Kidney (tissue), 13 donors: ENCODE measurements at regions not wholly inside any gene's neighbourhood (a gene's known extent, or its start where the extent isn't known, plus 50 kb on each side); places are given as distances from the start of the nearest gene placed in this dataset.
A peak's percentile ranks its signal among the peaks of the same experiment; 100 is the strongest.

Experiments
- DNase-seq, 5 donors: peaks; one replicate each; pipeline ENCODE4 v3.0.0-alpha.2; 2013 to 2020
- FAIRE-seq: peaks from 2 replicates; lab custom pipeline; 2012; peaks lifted over from hg19 to GRCh38; lab: Jason Lieb, UNC
- H3K27ac ChIP-seq, 2 donors: one replicate each; pipeline ENCODE4 v1.7.0; 2013; ENCODE audit warnings: low read depth in 2 of 2, low read length in 2 of 2, inconsistent platforms in 1 of 2
- H3K27me3 ChIP-seq: one replicate; pipeline ENCODE4 v1.7.1; 2013; ENCODE audit warnings: low read length, inconsistent platforms; ENCODE audit not compliant: control insufficient read depth, insufficient read depth
- H3K36me3 ChIP-seq, 3 donors: one replicate each; pipeline versions ENCODE4 v1.7.0 to v1.7.1; 2013; ENCODE audit warnings: low read length in 3 of 3, control low read depth in 1 of 3, inconsistent platforms in 1 of 3; ENCODE audit not compliant: insufficient read depth in 3 of 3, control insufficient read depth in 2 of 3
- H3K4me1 ChIP-seq, 3 donors: one replicate each; pipeline versions ENCODE4 v1.7.0 to v1.7.1; 2013; ENCODE audit warnings: low read length in 3 of 3, inconsistent platforms in 1 of 3, low read depth in 1 of 3; ENCODE audit not compliant: control insufficient read depth in 2 of 3, insufficient read depth in 2 of 3
- H3K4me3 ChIP-seq, 3 donors: one replicate each; pipeline versions ENCODE4 v1.7.0 to v1.8.1; 2013; ENCODE audit warnings: low read length in 3 of 3, control low read depth in 1 of 3, inconsistent platforms in 1 of 3
- H3K9ac ChIP-seq, 3 donors: one replicate each; pipeline versions ENCODE4 v1.7.0 to v1.7.1; 2013; ENCODE audit warnings: low read length in 3 of 3, control low read depth in 1 of 3, inconsistent platforms in 1 of 3
- H3K9me3 ChIP-seq, 3 donors: one replicate each; pipeline versions ENCODE4 v1.7.0 to v1.7.1; 2013; ENCODE audit warnings: low read length in 3 of 3, control low read depth in 1 of 3, inconsistent platforms in 1 of 3; ENCODE audit not compliant: control insufficient read depth in 2 of 3, insufficient read depth in 1 of 3
- intact Hi-C: fragments of 100-400 bp; cut with DNase I; formaldehyde crosslinking; loops from one replicate; pipeline ENCODE4 v1.11.1; 2022
- TF ChIP-seq, protein P1 (sequence below): IDR thresholded peaks from 3 replicates; pipeline ENCODE4 v1.5.1; 2012; ENCODE audit warnings: mild to moderate bottlenecking, moderate library complexity, borderline replicate concordance; ENCODE audit not compliant: insufficient read depth; ENCODE audit errors: extremely low read depth
- donor health status: control.
- donor health status: control.
- donor health status: control.
- donor health status: control.
- donor health status: control.
- donor health status: DM: yes; HTN: yes; CAD: no.
- donor health status: Normal renal cell carcinoma (clear cell type).

DNA sequence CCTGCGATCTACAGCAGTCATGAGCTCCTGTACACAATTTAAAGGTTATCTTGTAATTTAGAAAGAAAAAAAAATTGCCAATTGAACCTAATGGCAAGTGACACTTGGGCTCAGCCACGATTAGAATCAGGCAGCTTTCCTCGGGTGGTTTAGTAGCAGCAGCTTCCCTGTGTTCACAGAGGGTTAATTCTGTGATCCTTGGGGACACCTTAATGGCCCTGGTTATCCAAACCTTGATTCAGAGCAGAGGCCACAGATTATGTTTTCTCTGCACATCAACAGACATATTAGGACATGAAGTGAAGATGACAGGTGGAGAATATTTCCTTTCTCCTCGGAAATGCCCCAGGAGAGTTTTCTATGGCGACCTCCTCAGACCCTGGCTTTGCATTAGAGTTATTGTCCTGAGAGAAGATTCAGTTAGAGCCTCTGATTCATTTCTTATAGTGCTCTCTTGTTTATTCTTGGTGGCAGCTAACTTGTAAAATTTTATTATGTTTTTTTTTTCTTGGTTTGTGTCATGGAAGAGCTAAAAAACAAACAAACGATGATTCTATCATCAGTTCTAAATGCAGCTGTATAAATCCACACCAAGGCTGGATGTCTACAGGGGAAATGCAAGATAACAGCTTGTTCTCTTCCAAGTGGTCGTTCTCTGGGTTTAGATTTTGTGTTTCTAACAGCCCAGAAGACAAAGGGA lies 351.2 kb upstream of the DYNLRB2 start:
- H3K36me3 ChIP-seq = no peaks in the 10 kb centered on the region
- TF ChIP-seq, protein P1, sequence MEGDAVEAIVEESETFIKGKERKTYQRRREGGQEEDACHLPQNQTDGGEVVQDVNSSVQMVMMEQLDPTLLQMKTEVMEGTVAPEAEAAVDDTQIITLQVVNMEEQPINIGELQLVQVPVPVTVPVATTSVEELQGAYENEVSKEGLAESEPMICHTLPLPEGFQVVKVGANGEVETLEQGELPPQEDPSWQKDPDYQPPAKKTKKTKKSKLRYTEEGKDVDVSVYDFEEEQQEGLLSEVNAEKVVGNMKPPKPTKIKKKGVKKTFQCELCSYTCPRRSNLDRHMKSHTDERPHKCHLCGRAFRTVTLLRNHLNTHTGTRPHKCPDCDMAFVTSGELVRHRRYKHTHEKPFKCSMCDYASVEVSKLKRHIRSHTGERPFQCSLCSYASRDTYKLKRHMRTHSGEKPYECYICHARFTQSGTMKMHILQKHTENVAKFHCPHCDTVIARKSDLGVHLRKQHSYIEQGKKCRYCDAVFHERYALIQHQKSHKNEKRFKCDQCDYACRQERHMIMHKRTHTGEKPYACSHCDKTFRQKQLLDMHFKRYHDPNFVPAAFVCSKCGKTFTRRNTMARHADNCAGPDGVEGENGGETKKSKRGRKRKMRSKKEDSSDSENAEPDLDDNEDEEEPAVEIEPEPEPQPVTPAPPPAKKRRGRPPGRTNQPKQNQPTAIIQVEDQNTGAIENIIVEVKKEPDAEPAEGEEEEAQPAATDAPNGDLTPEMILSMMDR = no peak
- intact Hi-C loops = no loop called here

DNA sequence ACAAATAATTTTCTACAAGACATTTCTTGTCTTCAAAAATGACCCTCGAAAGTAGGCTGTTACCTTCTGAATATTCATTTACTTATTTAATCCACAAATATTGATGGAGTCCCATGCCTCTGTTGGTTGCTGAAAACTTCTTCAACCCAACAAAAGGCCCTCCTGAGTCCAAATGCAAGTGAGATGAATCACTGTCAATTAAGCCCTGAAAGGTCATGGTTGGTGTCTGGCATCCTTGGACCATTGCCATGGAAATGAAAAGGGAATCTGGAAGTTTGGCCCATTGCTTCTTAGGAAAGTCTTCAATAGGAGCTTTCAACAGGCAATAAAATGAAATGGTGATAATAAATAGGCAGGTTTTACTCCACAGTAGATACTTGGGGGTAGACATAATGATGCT lies 364.7 kb upstream of the DYNLRB2 start:
- Histone ChIP-seq H3K9ac (no peak overlapping the region), H3K9me3 (no peaks in the 10 kb centered on the region), H3K27ac (no peak overlapping the region), H3K27me3 (no peaks in the 10 kb centered on the region), H3K4me1 (no peaks in the 10 kb centered on the region), H3K4me3 (no peak overlapping the region), H3K36me3 (no peaks in the 10 kb centered on the region)
- no peak for DNase-seq
- FAIRE-seq = no peak
- intact Hi-C loops = no loop called here
- TF ChIP-seq, protein P1 = no peak

More for the DNA sequence above, 351.2 kb upstream of the DYNLRB2 start:
- H3K27ac ChIP-seq = no peak overlapping the region
- H3K9me3 ChIP-seq = no peaks in the 10 kb centered on the region
- no peak overlapping the region for H3K9ac ChIP-seq
- FAIRE-seq (no peak), DNase-seq (peak in 1 of 5 donors; percentile 52)
- H3K4me1 ChIP-seq = no peaks in the 10 kb centered on the region
- no peaks in the 10 kb centered on the region for H3K27me3 ChIP-seq
- H3K4me3 ChIP-seq = no peak overlapping the region

DNA sequence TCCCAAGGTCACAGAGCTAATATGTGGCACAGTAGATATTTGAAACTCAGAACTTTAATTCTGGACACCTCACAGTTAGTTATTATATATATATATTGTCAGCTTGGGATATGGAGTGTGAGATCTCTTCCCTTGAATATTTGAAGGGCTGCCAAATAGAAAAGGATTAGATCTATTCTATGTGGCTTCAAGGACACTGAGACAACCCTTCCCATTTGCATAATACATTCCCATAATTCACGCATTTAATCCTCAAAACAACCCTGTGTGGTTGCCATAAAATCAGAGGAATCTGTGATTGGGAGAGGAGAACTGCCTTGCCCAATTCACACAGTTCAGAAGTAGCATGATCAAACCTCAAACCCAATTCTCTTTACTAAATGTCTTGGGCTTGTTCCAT lies 365.8 kb upstream of the DYNLRB2 start:
- TF ChIP-seq, protein P1 = no peak
- no peaks in the 10 kb centered on the region for H3K9me3 ChIP-seq
- H3K36me3 ChIP-seq = no peaks in the 10 kb centered on the region
- H3K4me3 ChIP-seq = no peak overlapping the region
- H3K4me1 ChIP-seq = no peaks in the 10 kb centered on the region
- no peaks in the 10 kb centered on the region for H3K27me3 ChIP-seq
- no peak for FAIRE-seq
- intact Hi-C loops = no loop called here
- no peak for DNase-seq
- H3K27ac ChIP-seq = no peak overlapping the region
- H3K9ac ChIP-seq = no peak overlapping the region

DNA sequence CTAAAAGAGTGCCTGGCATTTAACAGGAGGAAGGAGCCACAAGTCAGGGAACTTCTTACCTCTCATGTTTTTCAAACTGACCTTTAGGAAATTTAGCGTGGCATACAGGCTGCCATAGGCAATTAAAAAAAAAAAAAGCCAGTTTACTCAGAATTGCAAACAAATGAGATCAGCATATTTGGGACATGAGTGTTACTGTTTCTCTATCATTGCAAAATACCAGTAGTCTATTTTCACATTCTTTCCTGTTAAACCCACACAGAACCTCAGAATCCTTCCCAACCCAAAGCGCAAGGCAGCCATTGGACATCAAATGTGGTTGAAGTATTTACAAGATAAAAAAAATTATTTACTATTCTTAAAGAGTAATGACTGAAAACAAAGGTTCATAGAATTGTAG lies 366.4 kb upstream of the DYNLRB2 start:
- FAIRE-seq (no peak), DNase-seq (no peak)
- Histone ChIP-seq H3K27ac (no peak overlapping the region), H3K4me3 (no peak overlapping the region), H3K9me3 (no peaks in the 10 kb centered on the region), H3K4me1 (no peaks in the 10 kb centered on the region), H3K9ac (no peak overlapping the region), H3K27me3 (no peaks in the 10 kb centered on the region), H3K36me3 (no peaks in the 10 kb centered on the region)
- TF ChIP-seq, protein P1 = no peak
- intact Hi-C loops = no loop called here
